Stomach (tissue), 8 donors: ENCODE measurements at regions not wholly inside any gene's neighbourhood (a gene's known extent, or its start where the extent isn't known, plus 50 kb on each side); places are given as distances from the start of the nearest gene placed in this dataset.
A peak's percentile ranks its signal among the peaks of the same experiment; 100 is the strongest.

Source experiments
- DNase-seq, 2 donors: peaks; one replicate each; pipeline versions ENCODE4 v3.0.0 to v3.0.0-alpha.2; 2013 to 2019
- H3K27ac ChIP-seq, 5 donors: fragments of 200-600 bp in 4 of 5; sonication (generic) in 4 of 5; one replicate each; pipeline ENCODE4 v1.5.1; 2013 to 2019; ENCODE audit warnings: mild to moderate bottlenecking in 1 of 5, moderate library complexity in 1 of 5
- H3K27me3 ChIP-seq, 3 donors: fragments of 200-600 bp; sonication (generic); one replicate each; pipeline ENCODE4 v1.5.1; 2017 to 2019; ENCODE audit warnings: mixed run types in 1 of 3
- H3K36me3 ChIP-seq, 4 donors: fragments of 200-600 bp; sonication (generic); 1 replicate in 3 of 4; 2 replicates in 1 of 4; pipeline ENCODE4 v1.5.1; 2016 to 2019
- H3K4me1 ChIP-seq, 4 donors: fragments of 200-600 bp; sonication (generic); one replicate each; pipeline ENCODE4 v1.5.1; 2016 to 2019
- H3K4me3 ChIP-seq, 4 donors: fragments of 200-600 bp; sonication (generic) in 3 of 4; one replicate each; pipeline ENCODE4 v1.5.1; 2016 to 2019; ENCODE audit warnings: mild to moderate bottlenecking in 1 of 4
- H3K9me3 ChIP-seq, 4 donors: fragments of 200-600 bp; sonication (generic); one replicate each; pipeline ENCODE4 v1.5.1; 2016 to 2019
- CTCF ChIP-seq, 7 experiments: fragments of 450-650 bp in 4 of 7; fragments of 200-600 bp in 3 of 7; sonication (generic) in 3 of 7; IDR thresholded peaks; one replicate each; pipeline ENCODE4 v1.5.1; 2016 to 2019; ENCODE audit warnings: antibody characterized with exemption in 7 of 7, control low read depth in 2 of 7, mild to moderate bottlenecking in 1 of 7
- EP300 ChIP-seq: sonication (generic); formaldehyde crosslinking; IDR thresholded peaks from one replicate; pipeline ENCODE4 v1.6.1; 2017; ENCODE audit warnings: antibody characterized with exemption
- POLR2A ChIP-seq, 4 donors: fragments of 450-650 bp; IDR thresholded peaks; one replicate each; pipeline ENCODE4 v1.6.1; 2016; ENCODE audit warnings: antibody characterized with exemption in 4 of 4, control low read depth in 2 of 4, mild to moderate bottlenecking in 1 of 4, moderate library complexity in 1 of 4
- POLR2AphosphoS5 ChIP-seq, 3 donors: sonication (generic); formaldehyde crosslinking; IDR thresholded peaks; one replicate each; pipeline ENCODE4 v1.6.1; 2016; ENCODE audit warnings: antibody characterized with exemption in 3 of 3
- WGBS, 5 donors: extraction: QIAGEN DNeasy Blood & Tissue Kit in 3 of 5; methylation state at CpG; one replicate each; pipeline versions ENCODE4 v1.1.5 to v1.1.7; 2013 to 2018; 5-methylcytosine and 5-hydroxymethylcytosine counted together
- intact Hi-C: fragments of 100-400 bp; cut with DNase I; formaldehyde crosslinking; loops from one replicate; pipeline ENCODE4 v1.15.1; 2023; ENCODE audit warnings: low total_unique reads
- donor health status: healthy with polysubstance abuse.
- donor health status: Bipolar disorder and iron deficiency.
- donor health status: healthy.

- Histone ChIP-seq H3K9me3 (no peaks in the 10 kb centered on the region), H3K36me3 (no peaks in the 10 kb centered on the region), H3K27ac (no peak overlapping the region), H3K4me3 (no peak overlapping the region), H3K27me3 (no peaks in the 10 kb centered on the region), H3K4me1 (no peaks in the 10 kb centered on the region)
- no peak for DNase-seq
- TF ChIP-seq EP300, result no peak
- no peak for TF ChIP-seq POLR2A (IDR thresholded peaks at IDR 0.05)
- no peak for TF ChIP-seq CTCF (IDR thresholded peaks at IDR 0.05)
- TF ChIP-seq POLR2AphosphoS5 (IDR thresholded peaks at IDR 0.05), result no peak
- intact Hi-C loops, result no loop called here
- WGBS, 5 donors, result 80 to 87% (median 82%) methylated on average over 5 of the region's 5 CpGs
Measured at GRCh38 chr4:108450236-108450898, 170.0 kb upstream of the RPL34 start.

- intact Hi-C loops, result no loop called here
- 86 to 100% (median 92%) methylated on average over 1 of the region's 1 CpG for WGBS, 5 donors
- Histone ChIP-seq H3K9me3 (no peaks in the 10 kb centered on the region), H3K27me3 (no peaks in the 10 kb centered on the region), H3K4me3 (no peak overlapping the region), H3K36me3 (no peaks in the 10 kb centered on the region), H3K27ac (no peak overlapping the region), H3K4me1 (no peaks in the 10 kb centered on the region)
- TF ChIP-seq CTCF (IDR thresholded peaks at IDR 0.05), result no peak
- DNase-seq, result no peak
Measured at GRCh38 chr4:108449129-108449528, 171.2 kb upstream of the RPL34 start.

- DNase-seq, result peak in 1 of 2 donors; percentile 7
- WGBS, 5 donors, result 48 to 62% (median 56%) methylated on average over 7 of the region's 7 CpGs
Measured at GRCh38 chr4:108446556-108446955, 173.8 kb upstream of the RPL34 start.

GRCh38 chr4:108445716-108446115, 174.7 kb upstream of the RPL34 start:
- Histone ChIP-seq H3K27ac (no peak overlapping the region), H3K27me3 (no peaks in the 10 kb centered on the region), H3K4me3 (no peak overlapping the region), H3K4me1 (no peaks in the 10 kb centered on the region), H3K9me3 (peaks cover 0 to 4% (median 0%) of the 10 kb centered on the region in 4 donors), H3K36me3 (no peaks in the 10 kb centered on the region)
- WGBS, 5 donors, result 70 to 82% (median 75%) methylated on average over 2 of the region's 2 CpGs
- DNase-seq, result no peak
- TF ChIP-seq CTCF (IDR thresholded peaks at IDR 0.05), result no peak
- no peak for TF ChIP-seq POLR2AphosphoS5 (IDR thresholded peaks at IDR 0.05)
- no peak for TF ChIP-seq POLR2A (IDR thresholded peaks at IDR 0.05)
- TF ChIP-seq EP300, result no peak
- intact Hi-C loops, result no loop called here

More at GRCh38 chr4:108446556-108446955, 173.8 kb upstream of the RPL34 start:
- H3K36me3 ChIP-seq, result no peaks in the 10 kb centered on the region
- no peaks in the 10 kb centered on the region for H3K27me3 ChIP-seq
- H3K27ac ChIP-seq, result no peak overlapping the region
- no peak overlapping the region for H3K4me3 ChIP-seq
- intact Hi-C loops, result no loop called here
- H3K4me1 ChIP-seq, result no peaks in the 10 kb centered on the region
- no peak for TF ChIP-seq CTCF (IDR thresholded peaks at IDR 0.05)
- TF ChIP-seq POLR2AphosphoS5 (IDR thresholded peaks at IDR 0.05), result no peak
- no peak for TF ChIP-seq EP300
- TF ChIP-seq POLR2A (IDR thresholded peaks at IDR 0.05), result no peak
- no peaks in the 10 kb centered on the region for H3K9me3 ChIP-seq
